BE2C (cell line): ENCODE measurements at regions not wholly inside any gene's neighbourhood (a gene's known extent, or its start where the extent isn't known, plus 50 kb on each side); places are given as distances from the start of the nearest gene placed in this dataset.

ENCODE experiments used
- DNase-seq: peaks from one replicate; pipeline ENCODE4 v3.0.0-alpha.2; 2020
- H3K27me3 ChIP-seq: fragments of 250-450 bp; sonication (Bioruptor Pico); 2 replicates; pipeline ENCODE4 v1.5.1; 2020; ENCODE audit warnings: mild to moderate bottlenecking
- H3K36me3 ChIP-seq: fragments of 250-450 bp; sonication (Bioruptor Pico); 2 replicates; pipeline ENCODE4 v1.5.1; 2020; ENCODE audit warnings: mild to moderate bottlenecking
- H3K4me1 ChIP-seq: fragments of 250-450 bp; sonication (Bioruptor Pico); 2 replicates; pipeline ENCODE4 v1.5.1; 2020
- H3K4me3 ChIP-seq: 2 replicates; pipeline ENCODE4 v1.5.1; 2011; ENCODE audit warnings: low read depth, low read length
- H3K9me3 ChIP-seq: fragments of 250-450 bp; sonication (Bioruptor Pico); 2 replicates; pipeline ENCODE4 v1.5.1; 2020
- CTCF ChIP-seq: IDR thresholded peaks from 2 replicates; pipeline ENCODE4 v1.5.1; 2012; ENCODE audit warnings: mild to moderate bottlenecking, low read depth, low read length

DNA sequence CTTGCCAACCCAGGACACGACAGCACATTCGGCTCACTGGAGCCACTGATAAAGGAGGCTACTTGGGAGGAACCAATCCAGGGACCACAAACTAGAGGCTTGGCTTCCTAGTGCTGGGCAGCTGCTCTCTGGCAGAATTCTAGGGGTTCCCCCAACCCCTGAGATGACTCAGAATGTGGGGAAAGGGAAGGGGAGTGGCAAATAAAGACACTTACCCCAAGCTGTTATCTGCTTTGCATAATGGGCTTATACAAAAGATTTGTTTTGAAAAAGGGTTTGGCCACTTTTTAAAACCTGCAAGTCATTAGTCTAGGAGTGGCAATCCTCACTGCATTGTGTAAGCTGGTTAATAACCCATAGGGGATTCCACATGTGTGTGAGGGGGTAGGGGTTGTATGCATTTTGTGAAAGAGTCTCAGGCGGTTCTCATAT is 64.1 kb upstream of the LMO1 start:
- TF ChIP-seq CTCF = no peak
- Histone ChIP-seq H3K27me3 (no peaks in the 10 kb centered on the region), H3K36me3 (no peaks in the 10 kb centered on the region), H3K9me3 (no peaks in the 10 kb centered on the region), H3K4me3 (no peak overlapping the region), H3K4me1 (peaks cover 5% of the 10 kb centered on the region)
- DNase-seq = no peak

DNA sequence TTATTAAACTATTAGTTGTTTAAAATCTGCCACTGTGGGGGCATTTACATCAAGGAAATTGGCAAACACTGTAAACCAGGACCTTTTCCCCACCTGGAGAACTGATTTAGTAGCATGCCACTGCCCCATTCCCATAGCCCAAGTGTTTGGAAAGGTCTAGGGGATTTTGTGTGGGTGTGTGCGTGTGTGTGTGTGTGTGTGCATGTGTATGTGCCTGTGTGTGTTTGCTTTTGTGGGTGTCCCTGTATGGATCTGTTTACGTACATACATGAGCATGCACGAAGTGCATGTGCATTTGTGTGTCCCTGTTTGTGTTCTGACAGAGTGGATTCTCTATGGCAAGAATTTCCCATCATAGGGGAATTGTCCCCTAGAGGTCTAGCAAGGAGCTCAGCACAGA is 62.7 kb upstream of the LMO1 start:
- no peaks in the 10 kb centered on the region for H3K9me3 ChIP-seq
- peaks cover 5% of the 10 kb centered on the region for H3K4me1 ChIP-seq
- H3K36me3 ChIP-seq = no peaks in the 10 kb centered on the region
- no peak for DNase-seq
- no peak overlapping the region for H3K4me3 ChIP-seq
- no peaks in the 10 kb centered on the region for H3K27me3 ChIP-seq
- TF ChIP-seq CTCF = no peak

- TF ChIP-seq CTCF = no peak
- peaks cover 5% of the 10 kb centered on the region for H3K4me1 ChIP-seq
- no peaks in the 10 kb centered on the region for H3K9me3 ChIP-seq
- H3K27me3 ChIP-seq = no peaks in the 10 kb centered on the region
- no peak overlapping the region for H3K4me3 ChIP-seq
- H3K36me3 ChIP-seq = no peaks in the 10 kb centered on the region
- no peak for DNase-seq
Measured at GRCh38 chr11:8325591-8326304, 62.1 kb upstream of the LMO1 start.

- H3K9me3 ChIP-seq = no peaks in the 10 kb centered on the region
- H3K4me1 ChIP-seq = no peaks in the 10 kb centered on the region
- no peak for DNase-seq
- no peaks in the 10 kb centered on the region for H3K36me3 ChIP-seq
- H3K4me3 ChIP-seq = no peak overlapping the region
- H3K27me3 ChIP-seq = no peaks in the 10 kb centered on the region
- TF ChIP-seq CTCF = no peak
Measured at GRCh38 chr11:8323161-8323935, 59.7 kb upstream of the LMO1 start.

GRCh38 chr11:8321876-8322275 is 58.2 kb upstream of the LMO1 start:
- Histone ChIP-seq H3K4me1 (no peaks in the 10 kb centered on the region), H3K9me3 (no peaks in the 10 kb centered on the region), H3K4me3 (no peak overlapping the region), H3K27me3 (no peaks in the 10 kb centered on the region), H3K36me3 (no peaks in the 10 kb centered on the region)
- no peak for TF ChIP-seq CTCF
- DNase-seq = no peak

- no peaks in the 10 kb centered on the region for H3K36me3 ChIP-seq
- no peaks in the 10 kb centered on the region for H3K9me3 ChIP-seq
- no peak for TF ChIP-seq CTCF
- no peaks in the 10 kb centered on the region for H3K27me3 ChIP-seq
- no peak for DNase-seq
- peaks cover 6% of the 10 kb centered on the region for H3K4me1 ChIP-seq
- no peak overlapping the region for H3K4me3 ChIP-seq
Measured at GRCh38 chr11:8320076-8320475, 56.4 kb upstream of the LMO1 start.
